Liver (tissue), 8 donors: ENCODE measurements at regions not wholly inside any gene's neighbourhood (a gene's known extent, or its start where the extent isn't known, plus 50 kb on each side); places are given as distances from the start of the nearest gene placed in this dataset.

ENCODE experiments used
- DNase-seq: peaks from one replicate; pipeline ENCODE4 v3.0.0-alpha.2; 2017; ENCODE audit warnings: low spot score
- H3K27ac ChIP-seq, 2 donors: one replicate each; pipeline ENCODE4 v1.7.0; 2013; ENCODE audit warnings: inconsistent platforms in 2 of 2, low read length in 2 of 2, control low read depth in 1 of 2, low read depth in 1 of 2, mild to moderate bottlenecking in 1 of 2
- H3K27me3 ChIP-seq, 4 donors: one replicate each; pipeline versions ENCODE4 v1.6.1 to v1.7.0; 2013; ENCODE audit warnings: low read length in 3 of 4, inconsistent platforms in 1 of 4, mild to moderate bottlenecking in 1 of 4, moderate library complexity in 1 of 4; ENCODE audit not compliant: control insufficient read depth in 4 of 4, insufficient read depth in 4 of 4
- H3K36me3 ChIP-seq, 4 donors: one replicate each; pipeline versions ENCODE4 v1.6.1 to v1.7.0; 2013; ENCODE audit warnings: low read length in 3 of 4, mild to moderate bottlenecking in 3 of 4, low read depth in 1 of 4, moderate library complexity in 1 of 4; ENCODE audit not compliant: control insufficient read depth in 4 of 4, insufficient read depth in 3 of 4
- H3K4me1 ChIP-seq, 4 donors: one replicate each; pipeline versions ENCODE4 v1.6.1 to v1.7.0; 2013; ENCODE audit warnings: low read length in 3 of 4, mild to moderate bottlenecking in 3 of 4, moderate library complexity in 1 of 4; ENCODE audit not compliant: control insufficient read depth in 4 of 4, insufficient read depth in 4 of 4
- H3K4me3 ChIP-seq, 3 donors: one replicate each; pipeline versions ENCODE4 v1.6.1 to v1.7.0; 2013; ENCODE audit warnings: low read length in 3 of 3, control low read depth in 1 of 3, low read depth in 1 of 3, mild to moderate bottlenecking in 1 of 3
- H3K9ac ChIP-seq, 2 donors: one replicate each; pipeline ENCODE4 v1.7.0; 2013; ENCODE audit warnings: low read length in 2 of 2, mild to moderate bottlenecking in 2 of 2, moderate library complexity in 2 of 2, control low read depth in 1 of 2, low read depth in 1 of 2
- H3K9me3 ChIP-seq, 4 donors: one replicate each; pipeline versions ENCODE4 v1.6.1 to v1.7.0; 2013; ENCODE audit warnings: low read length in 3 of 4; ENCODE audit not compliant: control insufficient read depth in 4 of 4
- ATF3 ChIP-seq: IDR thresholded peaks from 2 replicates; pipeline ENCODE4 v1.6.1; 2016; ENCODE audit warnings: antibody characterized with exemption
- CTCF ChIP-seq: fragments of 150-350 bp; IDR thresholded peaks from 2 replicates; pipeline ENCODE4 v1.5.1; 2017; ENCODE audit warnings: improper control_type of control experiment, low read depth, low read length; ENCODE audit not compliant: missing input control
- EGR1 ChIP-seq, 2 donors: IDR thresholded peaks; 2 replicates each; pipeline ENCODE4 v1.6.1; 2016 to 2018; ENCODE audit warnings: antibody characterized with exemption in 2 of 2, low read depth in 2 of 2
- FOXA1 ChIP-seq: IDR thresholded peaks from 2 replicates; pipeline ENCODE4 v1.6.1; 2016; ENCODE audit warnings: antibody characterized with exemption
- FOXA2 ChIP-seq: IDR thresholded peaks from 2 replicates; pipeline ENCODE4 v1.6.1; 2016; ENCODE audit warnings: antibody characterized with exemption
- GABPA ChIP-seq, 2 donors: IDR thresholded peaks in 1 of 2; conservative IDR thresholded peaks in 1 of 2; 2 replicates each; pipeline ENCODE4 v1.6.1; 2016; ENCODE audit warnings: antibody characterized with exemption in 2 of 2, mild to moderate bottlenecking in 1 of 2, moderate library complexity in 1 of 2
- HNF4A ChIP-seq, 2 donors: conservative IDR thresholded peaks; 2 replicates each; pipeline ENCODE4 v1.6.1; 2016; ENCODE audit warnings: antibody characterized with exemption in 2 of 2, mild to moderate bottlenecking in 2 of 2
- HNF4G ChIP-seq: IDR thresholded peaks from 2 replicates; pipeline ENCODE4 v1.6.1; 2016; ENCODE audit warnings: antibody characterized with exemption
- JUND ChIP-seq, 2 donors: IDR thresholded peaks; 2 replicates each; pipeline ENCODE4 v1.6.1; 2016; ENCODE audit warnings: antibody characterized with exemption in 2 of 2
- MAX ChIP-seq: IDR thresholded peaks from 2 replicates; pipeline ENCODE4 v1.6.1; 2016; ENCODE audit warnings: antibody characterized with exemption
- NR2F2 ChIP-seq: IDR thresholded peaks from 2 replicates; pipeline ENCODE4 v1.6.1; 2016; ENCODE audit warnings: antibody characterized with exemption
- RAD21 ChIP-seq, 2 donors: IDR thresholded peaks; 2 replicates each; pipeline ENCODE4 v1.6.1; 2016; ENCODE audit warnings: antibody characterized with exemption in 2 of 2, mild to moderate bottlenecking in 2 of 2
- REST ChIP-seq: IDR thresholded peaks from 2 replicates; pipeline ENCODE4 v1.6.1; 2016; ENCODE audit warnings: antibody characterized with exemption, mild to moderate bottlenecking
- RXRA ChIP-seq, 2 donors: IDR thresholded peaks; 2 replicates each; pipeline ENCODE4 v1.6.1; 2017 to 2018; ENCODE audit warnings: antibody characterized with exemption in 2 of 2, mild to moderate bottlenecking in 1 of 2
- SP1 ChIP-seq: IDR thresholded peaks from 2 replicates; pipeline ENCODE4 v1.6.1; 2018; ENCODE audit warnings: antibody characterized with exemption, mild to moderate bottlenecking
- TAF1 ChIP-seq: conservative IDR thresholded peaks from 2 replicates; pipeline ENCODE4 v1.6.1; 2016; ENCODE audit warnings: antibody characterized with exemption, mild to moderate bottlenecking
- YY1 ChIP-seq: IDR thresholded peaks from 2 replicates; pipeline ENCODE4 v1.6.1; 2016; ENCODE audit warnings: antibody characterized with exemption, mild to moderate bottlenecking
- ZBTB33 ChIP-seq: IDR thresholded peaks from 2 replicates; pipeline ENCODE4 v1.6.1; 2016; ENCODE audit warnings: antibody characterized with exemption
- WGBS: extraction: QIAGEN DNeasy Blood & Tissue Kit; methylation state at CpG from one replicate; pipeline ENCODE4 v1.1.7; 2013; 5-methylcytosine and 5-hydroxymethylcytosine counted together
- donor health status: healthy.
- donor health status: healthy.
- donor health status: healthy.
- donor health status: healthy.
- donor health status: healthy.

GRCh38 chr4:128390475-128390996 is 102.9 kb upstream of the PGRMC2 start:
- Histone ChIP-seq H3K27me3 (no peaks in the 10 kb centered on the region), H3K4me1 (no peaks in the 10 kb centered on the region)

More at GRCh38 chr4:128390475-128390996, 102.9 kb upstream of the PGRMC2 start:
- Histone ChIP-seq H3K9me3 (no peaks in the 10 kb centered on the region), H3K4me3 (no peak overlapping the region), H3K9ac (no peak overlapping the region), H3K36me3 (no peaks in the 10 kb centered on the region), H3K27ac (no peak overlapping the region)
- DNase-seq: no peak
- TF ChIP-seq YY1: no peak
- no peak for TF ChIP-seq HNF4G
- TF ChIP-seq NR2F2: no peak
- no peak for TF ChIP-seq JUND (IDR thresholded peaks at IDR 0.05)
- TF ChIP-seq RAD21 (IDR thresholded peaks at IDR 0.05): no peak
- no peak for TF ChIP-seq REST
- TF ChIP-seq SP1: no peak
- no peak for TF ChIP-seq TAF1
- TF ChIP-seq CTCF: no peak
- TF ChIP-seq MAX: no peak
- no peak for TF ChIP-seq ZBTB33
- TF ChIP-seq FOXA1: no peak
- no peak for TF ChIP-seq EGR1 (IDR thresholded peaks at IDR 0.05; ENCODE audit: low read depth in 2 of 2)
- TF ChIP-seq RXRA (IDR thresholded peaks at IDR 0.05): no peak
- TF ChIP-seq FOXA2: no peak
- no peak for TF ChIP-seq ATF3
- no peak for TF ChIP-seq GABPA (IDR thresholded peaks at IDR 0.05 in 1 of 2, conservative IDR thresholded peaks at IDR 0.05 in 1 of 2)
- no peak for TF ChIP-seq HNF4A (conservative IDR thresholded peaks at IDR 0.05)
- 92% methylated on average over 5 of the region's 5 CpGs for WGBS
